Stimulated activated CD8-positive, alpha-beta memory T cell treated with anti-CD3 and anti-CD28 coated beads, Interleukin-15, amount 100 ng/mL, for 4 hours (primary cell): ENCODE measurements at regions not wholly inside any gene's neighbourhood (a gene's known extent, or its start where the extent isn't known, plus 50 kb on each side); places are given as distances from the start of the nearest gene placed in this dataset.

Experiments used
- DNase-seq, 2 donors: peaks; one replicate each; pipeline ENCODE4 v3.0.0-alpha.2; 2020; ENCODE audit warnings: low read depth in 2 of 2

- no peak for DNase-seq
These were observed 123.0 kb upstream of the POU3F2 start for GRCh38 chr6:98711380-98711779.

GRCh38 chr6:98716341-98716740 lies 118.0 kb upstream of the POU3F2 start:
- no peak for DNase-seq

GRCh38 chr6:98717322-98717877 lies 117.0 kb upstream of the POU3F2 start:
- DNase-seq = no peak

- DNase-seq = no peak
These were observed 116.4 kb upstream of the POU3F2 start for GRCh38 chr6:98717988-98718387.

- DNase-seq = no peak
These were observed 109.8 kb upstream of the POU3F2 start for GRCh38 chr6:98724537-98724936.

- no peak for DNase-seq
These were observed 87.1 kb upstream of the POU3F2 start for GRCh38 chr6:98747273-98747672.

- DNase-seq = no peak
These were observed 86.4 kb upstream of the POU3F2 start for GRCh38 chr6:98747960-98748359.

GRCh38 chr6:98759459-98759858 lies 74.9 kb upstream of the POU3F2 start:
- no peak for DNase-seq

GRCh38 chr6:98764373-98764911 lies 69.9 kb upstream of the POU3F2 start:
- no peak for DNase-seq

GRCh38 chr6:98769546-98769945 lies 64.8 kb upstream of the POU3F2 start:
- no peak for DNase-seq

- DNase-seq = no peak
These were observed 59.2 kb upstream of the POU3F2 start for GRCh38 chr6:98775205-98775604.

- no peak for DNase-seq
These were observed 56.6 kb upstream of the POU3F2 start for GRCh38 chr6:98777762-98778161.

GRCh38 chr6:98779618-98780017 lies 54.8 kb upstream of the POU3F2 start:
- no peak for DNase-seq

GRCh38 chr6:98782772-98783171 lies 51.6 kb upstream of the POU3F2 start:
- DNase-seq = no peak

- DNase-seq = no peak
These were observed 50.8 kb upstream of the POU3F2 start for GRCh38 chr6:98783578-98783977.
